Skin epidermis (tissue), 12 donors: ENCODE measurements at regions not wholly inside any gene's neighbourhood (a gene's known extent, or its start where the extent isn't known, plus 50 kb on each side); places are given as distances from the start of the nearest gene placed in this dataset.

Experiments
- H3K27ac ChIP-seq, 21 experiments: fragments of 200-600 bp; sonication (generic) in 11 of 21; one replicate each; pipeline ENCODE4 v1.5.0; 2020; ENCODE audit warnings: mild to moderate bottlenecking in 3 of 21, inconsistent platforms in 2 of 21, moderate library complexity in 2 of 21
- H3K4me3 ChIP-seq, 7 experiments: fragments of 200-600 bp; sonication (generic) in 2 of 7; one replicate each; pipeline ENCODE4 v1.5.0; 2020; ENCODE audit warnings: inconsistent platforms in 2 of 7, mild to moderate bottlenecking in 2 of 7, moderate library complexity in 1 of 7

- Histone ChIP-seq H3K4me3 (no peak overlapping the region), H3K27ac (no peak overlapping the region)
These were observed 240.8 kb upstream of the PIK3C3 start for GRCh38 chr18:41713969-41714825.

- no peak overlapping the region for H3K4me3 ChIP-seq
- no peak overlapping the region for H3K27ac ChIP-seq
These were observed 248.7 kb upstream of the PIK3C3 start for GRCh38 chr18:41706301-41706700.

- no peak overlapping the region for H3K27ac ChIP-seq
- no peak overlapping the region for H3K4me3 ChIP-seq
These were observed 251.1 kb upstream of the PIK3C3 start for GRCh38 chr18:41703744-41704530.

- Histone ChIP-seq H3K4me3 (no peak overlapping the region), H3K27ac (no peak overlapping the region)
These were observed 254.6 kb upstream of the PIK3C3 start for GRCh38 chr18:41700416-41700815.

GRCh38 chr18:41695441-41695840 lies 259.6 kb upstream of the PIK3C3 start:
- no peak overlapping the region for H3K27ac ChIP-seq
- no peak overlapping the region for H3K4me3 ChIP-seq

- H3K4me3 ChIP-seq = no peak overlapping the region
- H3K27ac ChIP-seq = no peak overlapping the region
These were observed 262.0 kb upstream of the PIK3C3 start for GRCh38 chr18:41693008-41693407.

GRCh38 chr18:41690332-41691127 lies 264.5 kb upstream of the PIK3C3 start:
- Histone ChIP-seq H3K4me3 (no peak overlapping the region), H3K27ac (no peak overlapping the region)

GRCh38 chr18:41687138-41687537 lies 267.9 kb upstream of the PIK3C3 start:
- Histone ChIP-seq H3K4me3 (no peak overlapping the region), H3K27ac (no peak overlapping the region)

- Histone ChIP-seq H3K4me3 (no peak overlapping the region), H3K27ac (no peak overlapping the region)
These were observed 273.7 kb upstream of the PIK3C3 start for GRCh38 chr18:41681138-41681880.

GRCh38 chr18:41674506-41674905 lies 280.5 kb upstream of the PIK3C3 start:
- Histone ChIP-seq H3K27ac (no peak overlapping the region), H3K4me3 (no peak overlapping the region)

GRCh38 chr18:41666231-41666630 lies 288.8 kb upstream of the PIK3C3 start:
- H3K27ac ChIP-seq = no peak overlapping the region

GRCh38 chr18:41665210-41665609 lies 289.8 kb upstream of the PIK3C3 start:
- H3K27ac ChIP-seq = no peak overlapping the region
- H3K4me3 ChIP-seq = no peak overlapping the region

More at GRCh38 chr18:41666231-41666630, 288.8 kb upstream of the PIK3C3 start:
- H3K4me3 ChIP-seq = no peak overlapping the region

GRCh38 chr18:41660654-41661053 lies 294.4 kb upstream of the PIK3C3 start:
- Histone ChIP-seq H3K27ac (no peak overlapping the region), H3K4me3 (no peak overlapping the region)

GRCh38 chr18:41659438-41660130 lies 295.4 kb upstream of the PIK3C3 start:
- no peak overlapping the region for H3K4me3 ChIP-seq

GRCh38 chr18:41657189-41657588 lies 297.8 kb upstream of the PIK3C3 start:
- no peak overlapping the region for H3K4me3 ChIP-seq
- H3K27ac ChIP-seq = no peak overlapping the region

More at GRCh38 chr18:41659438-41660130, 295.4 kb upstream of the PIK3C3 start:
- no peak overlapping the region for H3K27ac ChIP-seq

GRCh38 chr18:41655074-41655473 lies 300.0 kb upstream of the PIK3C3 start:
- no peak overlapping the region for H3K4me3 ChIP-seq
- H3K27ac ChIP-seq = no peak overlapping the region

GRCh38 chr18:41647914-41648313 lies 307.1 kb upstream of the PIK3C3 start:
- H3K4me3 ChIP-seq = no peak overlapping the region
- H3K27ac ChIP-seq = no peak overlapping the region

- no peak overlapping the region for H3K4me3 ChIP-seq
- no peak overlapping the region for H3K27ac ChIP-seq
These were observed 308.0 kb upstream of the PIK3C3 start for GRCh38 chr18:41646915-41647620.
